WTC11 (cell line): ENCODE measurements at regions not wholly inside any gene's neighbourhood (a gene's known extent, or its start where the extent isn't known, plus 50 kb on each side); places are given as distances from the start of the nearest gene placed in this dataset.
"Not testable (repeated sequence)": the region's sequence is repeated elsewhere in the genome, so short reads cannot be mapped to it uniquely, and the experiment has no call there.

ENCODE experiments used
- ATAC-seq: fragments of 200-7000 bp; cut with Tn5 transposase; 2 replicates; pipeline ENCODE4 v1.10.0; 2021; ENCODE audit warnings: mild to moderate bottlenecking, moderate library complexity
- CTCF ChIA-PET: fragments of 300-600 bp; sonication (Branson Sonifier 250); formaldehyde crosslinking; loops from one replicate; lab custom pipeline; 2021; ENCODE audit warnings: antibody characterized with exemption; lab: Charles Lee
- POLR2A ChIA-PET: fragments of 350-600 bp; sonication (Branson Sonifier 250); formaldehyde crosslinking; loops from one replicate; lab custom pipeline; 2021; ENCODE audit warnings: antibody characterized with exemption; lab: Charles Lee
- DNase-seq: peaks from one replicate; pipeline ENCODE4 v3.0.0; 2021; ENCODE audit warnings: low spot score
- H3K27ac Mint-ChIP-seq: 2 replicates; pipeline ENCODE4 v1.8.0; 2021; ENCODE audit warnings: mixed read lengths
- H3K27me3 Mint-ChIP-seq: 2 replicates; pipeline ENCODE4 v1.8.0; 2021; ENCODE audit warnings: low read depth, mild to moderate bottlenecking, moderate library complexity, mixed read lengths
- H3K36me3 Mint-ChIP-seq: 2 replicates; pipeline ENCODE4 v1.8.0; 2021; ENCODE audit warnings: mixed read lengths
- H3K4me1 Mint-ChIP-seq: 2 replicates; pipeline ENCODE4 v1.8.0; 2022; ENCODE audit warnings: mixed read lengths
- H3K4me3 Mint-ChIP-seq: 2 replicates; pipeline ENCODE4 v1.8.0; 2021; ENCODE audit warnings: mild to moderate bottlenecking, moderate library complexity, mixed read lengths
- H3K9me3 Mint-ChIP-seq: 2 replicates; pipeline ENCODE4 v1.8.0; 2021; ENCODE audit warnings: mixed read lengths
- CBFB ChIP-seq: sonication (generic); formaldehyde crosslinking; IDR thresholded peaks from 2 replicates; pipeline ENCODE4 v1.8.1; 2022; ENCODE audit warnings: mild to moderate bottlenecking, low read depth, missing genetic modification reagents
- RELA ChIP-seq: sonication (generic); formaldehyde crosslinking; IDR thresholded peaks from 2 replicates; pipeline ENCODE4 v1.8.1; 2022; ENCODE audit warnings: missing genetic modification reagents, mild to moderate bottlenecking, borderline replicate concordance
- SOX15 ChIP-seq: fragments of 250-450 bp; sonication (Bioruptor Pico); IDR thresholded peaks from 2 replicates; pipeline ENCODE4 v1.9.0; 2021; ENCODE audit warnings: mild to moderate bottlenecking
- TEAD4 ChIP-seq: sonication (generic); formaldehyde crosslinking; IDR thresholded peaks from 2 replicates; pipeline ENCODE4 v1.8.0; 2022; ENCODE audit warnings: mild to moderate bottlenecking, missing genetic modification reagents
- ZNF121 ChIP-seq: sonication (generic); formaldehyde crosslinking; IDR thresholded peaks from 2 replicates; pipeline ENCODE4 v1.8.0; 2023; ENCODE audit warnings: missing genetic modification reagents
- ZNF317 ChIP-seq: sonication (generic); formaldehyde crosslinking; IDR thresholded peaks from 2 replicates; pipeline ENCODE4 v1.8.1; 2023; ENCODE audit warnings: low read depth, mild to moderate bottlenecking, moderate library complexity, missing genetic modification reagents, borderline replicate concordance
- TF ChIP-seq, protein P1 (sequence below): fragments of 250-450 bp; sonication (Bioruptor Pico); IDR thresholded peaks from 2 replicates; pipeline ENCODE4 v1.9.0; 2021; ENCODE audit warnings: mild to moderate bottlenecking, borderline replicate concordance
- TF ChIP-seq, protein P2 (sequence below): sonication (generic); formaldehyde crosslinking; IDR thresholded peaks from 2 replicates; pipeline ENCODE4 v1.8.1; 2023; ENCODE audit warnings: mild to moderate bottlenecking, missing genetic modification reagents, moderate library complexity
- TF ChIP-seq, protein P3 (sequence below): fragments of 250-450 bp; sonication (Bioruptor Pico); IDR thresholded peaks from 2 replicates; pipeline ENCODE4 v2.1.2; 2022; ENCODE audit warnings: mild to moderate bottlenecking, moderate library complexity
- TF ChIP-seq, protein P4 (sequence below): sonication (generic); formaldehyde crosslinking; IDR thresholded peaks from 2 replicates; pipeline ENCODE4 v1.8.0; 2023; ENCODE audit warnings: missing genetic modification reagents
- TF ChIP-seq, protein P5 (sequence below): sonication (generic); formaldehyde crosslinking; IDR thresholded peaks from 2 replicates; pipeline ENCODE4 v1.8.1; 2023; ENCODE audit warnings: mild to moderate bottlenecking, moderate library complexity, missing genetic modification reagents
- TF ChIP-seq, protein P6 (sequence below): fragments of 200-600 bp; IDR thresholded peaks from 2 replicates; pipeline ENCODE4 v1.8.0; 2022; ENCODE audit warnings: antibody characterized with exemption
- TF ChIP-seq, protein P7 (sequence below): sonication (generic); formaldehyde crosslinking; IDR thresholded peaks from 2 replicates; pipeline ENCODE4 v1.8.0; 2023; ENCODE audit warnings: missing genetic modification reagents, mild to moderate bottlenecking, borderline replicate concordance

DNA sequence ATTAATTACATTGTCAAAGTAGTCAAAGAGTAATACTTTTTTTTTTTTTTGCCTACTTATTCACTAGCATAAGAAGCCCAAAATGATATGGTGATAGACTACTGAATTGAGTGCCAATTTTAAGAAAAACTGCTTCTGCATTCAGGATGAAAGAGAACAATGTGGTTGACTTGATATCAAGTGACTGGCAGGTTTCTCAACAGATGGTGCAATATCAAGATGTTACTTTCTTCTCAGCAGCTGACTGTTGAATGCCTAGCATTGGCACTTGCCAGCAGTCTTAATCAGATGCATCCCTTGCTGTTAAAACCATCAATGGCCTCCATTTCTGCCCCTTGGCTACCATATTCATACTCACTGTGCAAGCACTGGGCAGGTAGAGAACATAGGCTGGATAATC, 863.2 kb downstream of the GBE1 start:
- H3K27me3 Mint-ChIP-seq, result no peaks in the 10 kb centered on the region
- ATAC-seq, result no peak
- no peak for TF ChIP-seq CBFB
- TF ChIP-seq, protein P1, sequence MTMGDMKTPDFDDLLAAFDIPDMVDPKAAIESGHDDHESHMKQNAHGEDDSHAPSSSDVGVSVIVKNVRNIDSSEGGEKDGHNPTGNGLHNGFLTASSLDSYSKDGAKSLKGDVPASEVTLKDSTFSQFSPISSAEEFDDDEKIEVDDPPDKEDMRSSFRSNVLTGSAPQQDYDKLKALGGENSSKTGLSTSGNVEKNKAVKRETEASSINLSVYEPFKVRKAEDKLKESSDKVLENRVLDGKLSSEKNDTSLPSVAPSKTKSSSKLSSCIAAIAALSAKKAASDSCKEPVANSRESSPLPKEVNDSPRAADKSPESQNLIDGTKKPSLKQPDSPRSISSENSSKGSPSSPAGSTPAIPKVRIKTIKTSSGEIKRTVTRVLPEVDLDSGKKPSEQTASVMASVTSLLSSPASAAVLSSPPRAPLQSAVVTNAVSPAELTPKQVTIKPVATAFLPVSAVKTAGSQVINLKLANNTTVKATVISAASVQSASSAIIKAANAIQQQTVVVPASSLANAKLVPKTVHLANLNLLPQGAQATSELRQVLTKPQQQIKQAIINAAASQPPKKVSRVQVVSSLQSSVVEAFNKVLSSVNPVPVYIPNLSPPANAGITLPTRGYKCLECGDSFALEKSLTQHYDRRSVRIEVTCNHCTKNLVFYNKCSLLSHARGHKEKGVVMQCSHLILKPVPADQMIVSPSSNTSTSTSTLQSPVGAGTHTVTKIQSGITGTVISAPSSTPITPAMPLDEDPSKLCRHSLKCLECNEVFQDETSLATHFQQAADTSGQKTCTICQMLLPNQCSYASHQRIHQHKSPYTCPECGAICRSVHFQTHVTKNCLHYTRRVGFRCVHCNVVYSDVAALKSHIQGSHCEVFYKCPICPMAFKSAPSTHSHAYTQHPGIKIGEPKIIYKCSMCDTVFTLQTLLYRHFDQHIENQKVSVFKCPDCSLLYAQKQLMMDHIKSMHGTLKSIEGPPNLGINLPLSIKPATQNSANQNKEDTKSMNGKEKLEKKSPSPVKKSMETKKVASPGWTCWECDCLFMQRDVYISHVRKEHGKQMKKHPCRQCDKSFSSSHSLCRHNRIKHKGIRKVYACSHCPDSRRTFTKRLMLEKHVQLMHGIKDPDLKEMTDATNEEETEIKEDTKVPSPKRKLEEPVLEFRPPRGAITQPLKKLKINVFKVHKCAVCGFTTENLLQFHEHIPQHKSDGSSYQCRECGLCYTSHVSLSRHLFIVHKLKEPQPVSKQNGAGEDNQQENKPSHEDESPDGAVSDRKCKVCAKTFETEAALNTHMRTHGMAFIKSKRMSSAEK, result no peak
- TF ChIP-seq, all 79 proteins: peak for 0
- Mint-ChIP-seq H3K4me3 (no peak overlapping the region), H3K4me1 (peaks cover 14% of the 10 kb centered on the region; the same call in 1 of the 2 replicates), H3K27ac (no peak overlapping the region), H3K36me3 (peaks cover 8% of the 10 kb centered on the region; the same call in 1 of the 2 replicates), H3K9me3 (peaks cover 15% of the 10 kb centered on the region)
- ChIA-PET CTCF (no interaction called here), POLR2A (interaction anchor here (0.7 kb wide), 1 partner anchor 62 kb away, joined by 4 read pairs; no protein-coding TSS in a partner anchor)
- no peak for DNase-seq

DNA sequence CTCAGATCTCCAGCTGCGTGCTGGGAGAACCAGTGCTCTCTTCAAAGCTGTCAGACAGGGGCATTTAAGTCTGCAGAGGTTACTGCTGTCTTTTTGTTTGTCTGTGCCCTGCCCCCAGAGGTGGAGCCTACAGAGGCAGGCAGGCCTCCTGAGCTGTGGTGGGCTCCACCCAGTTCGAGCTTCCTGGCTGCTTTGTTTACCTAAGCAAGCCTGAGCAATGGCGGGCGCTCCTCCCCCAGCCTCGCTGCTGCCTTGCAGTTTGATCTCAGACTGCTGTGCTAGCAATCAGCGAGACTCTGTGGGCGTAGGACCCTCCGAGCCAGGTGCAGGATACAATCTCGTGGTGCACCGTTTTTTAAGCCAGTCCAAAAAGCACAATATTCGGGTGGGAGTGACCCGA, 864.4 kb downstream of the GBE1 start:
- H3K36me3 Mint-ChIP-seq, H3K27ac Mint-ChIP-seq, H3K27me3 Mint-ChIP-seq, ATAC-seq, POLR2A ChIA-PET, CTCF ChIA-PET: not testable (repeated sequence)
- Mint-ChIP-seq H3K4me3 (peak overlapping the region; percentile 37; the same call in 1 of the 2 replicates), H3K4me1 (peaks cover 14% of the 10 kb centered on the region; the same call in 1 of the 2 replicates), H3K9me3 (peaks cover 15% of the 10 kb centered on the region)
- peak; percentile 53 for DNase-seq

DNA sequence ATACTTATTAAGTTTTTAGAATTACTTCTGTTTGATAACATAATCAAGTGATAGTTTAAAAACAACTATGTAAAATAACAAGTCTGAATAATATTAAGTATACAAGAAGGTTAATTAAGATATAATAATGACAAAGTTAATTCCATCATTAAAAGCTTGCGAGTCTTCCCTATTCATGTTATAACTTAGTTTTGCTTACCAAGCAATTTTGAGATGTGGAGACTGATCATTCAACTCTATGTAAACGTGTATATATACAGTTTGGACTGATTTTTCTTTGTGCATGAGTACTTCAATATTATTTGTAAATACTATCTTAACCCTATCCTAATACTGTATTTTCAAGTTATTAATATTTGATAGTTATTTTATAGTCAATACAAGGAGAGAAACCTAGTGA, 870.9 kb downstream of the GBE1 start:
- Mint-ChIP-seq H3K27ac (no peak overlapping the region), H3K9me3 (peaks cover 12% of the 10 kb centered on the region), H3K27me3 (no peaks in the 10 kb centered on the region), H3K4me3 (no peak overlapping the region), H3K4me1 (no peaks in the 10 kb centered on the region; the same call in 1 of the 2 replicates), H3K36me3 (no peaks in the 10 kb centered on the region)
- DNase-seq (no peak), ATAC-seq (no peak)
- POLR2A ChIA-PET, result no interaction called here
- CTCF ChIA-PET, result no interaction called here
- no peak for TF ChIP-seq RELA
- no peak for TF ChIP-seq TEAD4 (CRISPR knock-in tag)
- TF ChIP-seq, protein P2, sequence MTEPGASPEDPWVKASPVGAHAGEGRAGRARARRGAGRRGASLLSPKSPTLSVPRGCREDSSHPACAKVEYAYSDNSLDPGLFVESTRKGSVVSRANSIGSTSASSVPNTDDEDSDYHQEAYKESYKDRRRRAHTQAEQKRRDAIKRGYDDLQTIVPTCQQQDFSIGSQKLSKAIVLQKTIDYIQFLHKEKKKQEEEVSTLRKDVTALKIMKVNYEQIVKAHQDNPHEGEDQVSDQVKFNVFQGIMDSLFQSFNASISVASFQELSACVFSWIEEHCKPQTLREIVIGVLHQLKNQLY, result no peak
- TF ChIP-seq ZNF317, result no peak
- TF ChIP-seq, protein P3, sequence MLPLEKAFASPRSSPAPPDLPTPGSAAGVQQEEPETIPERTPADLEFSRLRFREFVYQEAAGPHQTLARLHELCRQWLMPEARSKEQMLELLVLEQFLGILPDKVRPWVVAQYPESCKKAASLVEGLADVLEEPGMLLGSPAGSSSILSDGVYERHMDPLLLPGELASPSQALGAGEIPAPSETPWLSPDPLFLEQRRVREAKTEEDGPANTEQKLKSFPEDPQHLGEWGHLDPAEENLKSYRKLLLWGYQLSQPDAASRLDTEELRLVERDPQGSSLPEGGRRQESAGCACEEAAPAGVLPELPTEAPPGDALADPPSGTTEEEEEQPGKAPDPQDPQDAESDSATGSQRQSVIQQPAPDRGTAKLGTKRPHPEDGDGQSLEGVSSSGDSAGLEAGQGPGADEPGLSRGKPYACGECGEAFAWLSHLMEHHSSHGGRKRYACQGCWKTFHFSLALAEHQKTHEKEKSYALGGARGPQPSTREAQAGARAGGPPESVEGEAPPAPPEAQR (CRISPR knock-in tag), result no peak
- TF ChIP-seq, protein P4, sequence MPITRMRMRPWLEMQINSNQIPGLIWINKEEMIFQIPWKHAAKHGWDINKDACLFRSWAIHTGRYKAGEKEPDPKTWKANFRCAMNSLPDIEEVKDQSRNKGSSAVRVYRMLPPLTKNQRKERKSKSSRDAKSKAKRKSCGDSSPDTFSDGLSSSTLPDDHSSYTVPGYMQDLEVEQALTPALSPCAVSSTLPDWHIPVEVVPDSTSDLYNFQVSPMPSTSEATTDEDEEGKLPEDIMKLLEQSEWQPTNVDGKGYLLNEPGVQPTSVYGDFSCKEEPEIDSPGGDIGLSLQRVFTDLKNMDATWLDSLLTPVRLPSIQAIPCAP (CRISPR knock-in tag), result no peak
- TF ChIP-seq ZNF121 (CRISPR knock-in tag), result no peak
- TF ChIP-seq, protein P5, sequence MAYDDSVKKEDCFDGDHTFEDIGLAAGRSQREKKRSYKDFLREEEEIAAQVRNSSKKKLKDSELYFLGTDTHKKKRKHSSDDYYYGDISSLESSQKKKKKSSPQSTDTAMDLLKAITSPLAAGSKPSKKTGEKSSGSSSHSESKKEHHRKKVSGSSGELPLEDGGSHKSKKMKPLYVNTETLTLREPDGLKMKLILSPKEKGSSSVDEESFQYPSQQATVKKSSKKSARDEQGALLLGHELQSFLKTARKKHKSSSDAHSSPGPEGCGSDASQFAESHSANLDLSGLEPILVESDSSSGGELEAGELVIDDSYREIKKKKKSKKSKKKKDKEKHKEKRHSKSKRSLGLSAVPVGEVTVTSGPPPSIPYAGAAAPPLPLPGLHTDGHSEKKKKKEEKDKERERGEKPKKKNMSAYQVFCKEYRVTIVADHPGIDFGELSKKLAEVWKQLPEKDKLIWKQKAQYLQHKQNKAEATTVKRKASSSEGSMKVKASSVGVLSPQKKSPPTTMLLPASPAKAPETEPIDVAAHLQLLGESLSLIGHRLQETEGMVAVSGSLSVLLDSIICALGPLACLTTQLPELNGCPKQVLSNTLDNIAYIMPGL (CRISPR knock-in tag), result no peak
- TF ChIP-seq, protein P6, sequence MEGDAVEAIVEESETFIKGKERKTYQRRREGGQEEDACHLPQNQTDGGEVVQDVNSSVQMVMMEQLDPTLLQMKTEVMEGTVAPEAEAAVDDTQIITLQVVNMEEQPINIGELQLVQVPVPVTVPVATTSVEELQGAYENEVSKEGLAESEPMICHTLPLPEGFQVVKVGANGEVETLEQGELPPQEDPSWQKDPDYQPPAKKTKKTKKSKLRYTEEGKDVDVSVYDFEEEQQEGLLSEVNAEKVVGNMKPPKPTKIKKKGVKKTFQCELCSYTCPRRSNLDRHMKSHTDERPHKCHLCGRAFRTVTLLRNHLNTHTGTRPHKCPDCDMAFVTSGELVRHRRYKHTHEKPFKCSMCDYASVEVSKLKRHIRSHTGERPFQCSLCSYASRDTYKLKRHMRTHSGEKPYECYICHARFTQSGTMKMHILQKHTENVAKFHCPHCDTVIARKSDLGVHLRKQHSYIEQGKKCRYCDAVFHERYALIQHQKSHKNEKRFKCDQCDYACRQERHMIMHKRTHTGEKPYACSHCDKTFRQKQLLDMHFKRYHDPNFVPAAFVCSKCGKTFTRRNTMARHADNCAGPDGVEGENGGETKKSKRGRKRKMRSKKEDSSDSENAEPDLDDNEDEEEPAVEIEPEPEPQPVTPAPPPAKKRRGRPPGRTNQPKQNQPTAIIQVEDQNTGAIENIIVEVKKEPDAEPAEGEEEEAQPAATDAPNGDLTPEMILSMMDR, result no peak
- TF ChIP-seq, protein P7, sequence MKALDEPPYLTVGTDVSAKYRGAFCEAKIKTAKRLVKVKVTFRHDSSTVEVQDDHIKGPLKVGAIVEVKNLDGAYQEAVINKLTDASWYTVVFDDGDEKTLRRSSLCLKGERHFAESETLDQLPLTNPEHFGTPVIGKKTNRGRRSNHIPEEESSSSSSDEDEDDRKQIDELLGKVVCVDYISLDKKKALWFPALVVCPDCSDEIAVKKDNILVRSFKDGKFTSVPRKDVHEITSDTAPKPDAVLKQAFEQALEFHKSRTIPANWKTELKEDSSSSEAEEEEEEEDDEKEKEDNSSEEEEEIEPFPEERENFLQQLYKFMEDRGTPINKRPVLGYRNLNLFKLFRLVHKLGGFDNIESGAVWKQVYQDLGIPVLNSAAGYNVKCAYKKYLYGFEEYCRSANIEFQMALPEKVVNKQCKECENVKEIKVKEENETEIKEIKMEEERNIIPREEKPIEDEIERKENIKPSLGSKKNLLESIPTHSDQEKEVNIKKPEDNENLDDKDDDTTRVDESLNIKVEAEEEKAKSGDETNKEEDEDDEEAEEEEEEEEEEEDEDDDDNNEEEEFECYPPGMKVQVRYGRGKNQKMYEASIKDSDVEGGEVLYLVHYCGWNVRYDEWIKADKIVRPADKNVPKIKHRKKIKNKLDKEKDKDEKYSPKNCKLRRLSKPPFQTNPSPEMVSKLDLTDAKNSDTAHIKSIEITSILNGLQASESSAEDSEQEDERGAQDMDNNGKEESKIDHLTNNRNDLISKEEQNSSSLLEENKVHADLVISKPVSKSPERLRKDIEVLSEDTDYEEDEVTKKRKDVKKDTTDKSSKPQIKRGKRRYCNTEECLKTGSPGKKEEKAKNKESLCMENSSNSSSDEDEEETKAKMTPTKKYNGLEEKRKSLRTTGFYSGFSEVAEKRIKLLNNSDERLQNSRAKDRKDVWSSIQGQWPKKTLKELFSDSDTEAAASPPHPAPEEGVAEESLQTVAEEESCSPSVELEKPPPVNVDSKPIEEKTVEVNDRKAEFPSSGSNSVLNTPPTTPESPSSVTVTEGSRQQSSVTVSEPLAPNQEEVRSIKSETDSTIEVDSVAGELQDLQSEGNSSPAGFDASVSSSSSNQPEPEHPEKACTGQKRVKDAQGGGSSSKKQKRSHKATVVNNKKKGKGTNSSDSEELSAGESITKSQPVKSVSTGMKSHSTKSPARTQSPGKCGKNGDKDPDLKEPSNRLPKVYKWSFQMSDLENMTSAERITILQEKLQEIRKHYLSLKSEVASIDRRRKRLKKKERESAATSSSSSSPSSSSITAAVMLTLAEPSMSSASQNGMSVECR (CRISPR knock-in tag), result no peak
- no peak for TF ChIP-seq SOX15 (CRISPR knock-in tag)
